ENCODE measurements at regions not wholly inside any gene's neighbourhood (a gene's known extent, or its start where the extent isn't known, plus 50 kb on each side); places are given as distances from the start of the nearest gene placed in this dataset.
"Not testable (repeated sequence)": the region's sequence is repeated elsewhere in the genome, so short reads cannot be mapped to it uniquely, and the experiment has no call there.

DNA sequence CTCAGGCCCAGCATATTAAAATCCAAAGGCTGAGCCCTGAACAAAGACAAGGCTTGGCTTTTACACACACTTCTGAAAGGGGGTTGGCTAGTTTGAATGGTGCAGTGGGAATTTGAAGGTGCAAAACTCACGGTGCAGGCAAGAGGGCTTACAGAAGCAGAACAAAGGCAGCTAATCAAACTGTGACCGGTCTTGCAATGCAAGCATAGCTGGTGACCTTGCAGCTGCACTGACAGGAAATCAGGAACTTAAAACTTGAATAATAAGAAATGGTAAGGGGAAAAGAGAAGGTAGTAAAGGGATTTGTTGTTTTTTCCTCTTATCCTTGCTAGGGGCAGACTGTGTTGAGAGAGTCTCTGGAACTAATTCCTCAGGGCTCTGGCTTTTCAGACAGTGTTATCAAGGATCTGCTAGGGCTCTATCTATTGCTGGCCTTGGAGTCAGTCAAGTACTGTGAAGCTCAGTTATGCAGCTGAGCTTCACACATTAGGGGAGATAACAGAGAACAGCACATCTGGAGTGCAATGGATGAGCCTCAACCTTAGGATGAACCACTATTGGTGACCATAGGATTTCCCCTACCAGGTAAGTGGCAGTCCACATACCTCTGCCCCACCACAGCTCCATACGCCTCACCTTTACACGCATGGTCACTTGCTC is 97.6 kb downstream of the PPIAL4G start:
- no peak for DNase-seq

DNA sequence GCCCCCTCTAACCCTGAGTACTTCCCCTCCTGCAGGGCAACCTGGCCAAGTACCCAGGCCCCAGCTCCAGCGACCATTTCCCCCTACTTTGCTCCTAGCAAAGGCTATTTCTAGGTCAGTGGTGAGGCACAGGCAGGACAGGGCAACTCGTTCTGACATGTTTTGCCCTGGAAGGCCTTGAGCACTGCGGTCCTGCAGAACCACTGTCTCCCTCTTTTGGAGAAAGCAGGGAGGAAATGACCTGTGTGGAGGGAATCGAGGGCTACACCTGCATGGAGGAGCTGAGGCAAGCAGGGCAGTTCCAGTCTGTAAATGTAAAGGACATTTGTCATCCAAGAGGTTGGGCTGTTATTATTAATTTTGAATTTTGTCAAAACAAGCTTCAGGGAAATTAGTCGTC is 99.1 kb downstream of the PPIAL4G start:
- no peak for DNase-seq

DNA sequence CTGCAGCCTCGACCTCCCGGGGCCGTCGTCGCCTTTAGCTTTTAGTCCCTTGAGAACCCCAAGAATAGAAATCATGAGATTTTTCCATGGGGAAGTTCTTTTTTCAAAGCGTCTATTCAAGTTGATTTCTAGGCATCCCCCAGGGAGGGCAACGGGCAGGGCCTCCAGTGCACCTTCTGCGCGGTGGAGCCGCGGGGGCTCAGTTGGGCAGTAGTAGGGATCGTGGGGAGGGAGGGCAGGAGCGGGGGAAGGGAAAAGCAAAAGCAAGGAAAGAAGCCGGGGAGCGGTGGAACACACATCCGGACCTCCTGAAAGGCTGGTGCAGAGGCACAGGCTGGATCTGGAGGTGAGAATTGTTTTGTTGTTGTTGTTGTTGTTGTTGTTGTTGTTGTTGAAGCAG is 103.4 kb downstream of the PPIAL4G start:
- DNase-seq = no peak

DNA sequence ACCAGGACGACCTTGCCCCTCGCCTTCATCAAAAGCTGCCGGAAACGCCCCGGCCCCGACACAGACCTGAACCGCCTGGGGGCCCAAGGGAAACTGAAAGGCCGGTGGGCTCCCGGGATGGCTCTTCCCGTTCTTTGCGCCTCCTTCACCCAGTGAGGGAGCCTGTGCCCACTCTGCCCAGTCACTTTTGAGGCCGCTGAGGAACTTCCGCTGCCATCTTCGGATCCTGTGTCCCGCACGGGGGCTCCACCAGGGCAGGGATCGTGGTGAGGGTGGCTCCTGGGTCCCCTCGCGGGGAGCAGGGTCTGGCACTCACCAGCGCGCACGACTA is 104.0 kb downstream of the PPIAL4G start:
- DNase-seq = no peak

DNA sequence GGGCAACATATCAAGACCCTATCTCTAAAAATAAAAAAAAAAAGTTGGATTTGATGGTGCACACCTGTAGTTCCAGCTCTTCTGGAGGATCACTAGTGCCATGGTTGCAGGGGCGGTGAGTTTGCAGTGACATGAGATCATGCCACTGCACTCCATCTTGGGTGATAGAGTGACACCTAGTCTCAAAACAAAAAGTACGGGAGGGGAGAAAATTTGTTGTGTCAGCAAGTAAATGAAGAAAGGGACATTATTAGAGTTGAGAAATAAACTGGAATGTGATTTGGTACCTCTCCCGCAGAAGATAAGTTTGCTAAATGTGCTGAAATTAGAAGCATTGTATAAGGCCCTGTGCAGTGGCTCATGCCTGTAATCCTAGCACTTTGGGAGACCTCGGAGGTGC is 105.1 kb downstream of the PPIAL4G start:
- not testable (repeated sequence) for DNase-seq

DNA sequence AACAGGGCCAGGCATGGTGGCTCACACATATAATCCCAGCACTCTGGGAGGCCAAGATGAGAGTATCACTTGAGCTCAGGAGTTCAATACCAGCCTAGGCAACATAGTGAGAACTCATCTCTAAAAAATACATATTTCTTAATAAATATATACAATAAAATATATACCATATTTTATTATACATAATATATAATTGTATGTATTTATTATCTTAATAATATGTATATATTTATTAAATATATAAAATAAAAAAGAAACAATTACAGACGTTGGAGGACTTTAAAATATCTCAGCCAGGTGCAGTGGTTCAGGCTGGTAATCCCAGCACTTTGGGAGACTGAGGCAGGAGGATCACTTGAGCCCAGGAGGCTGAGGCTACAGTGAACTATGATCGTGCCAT is 106.1 kb downstream of the PPIAL4G start:
- DNase-seq = not testable (repeated sequence)

DNA sequence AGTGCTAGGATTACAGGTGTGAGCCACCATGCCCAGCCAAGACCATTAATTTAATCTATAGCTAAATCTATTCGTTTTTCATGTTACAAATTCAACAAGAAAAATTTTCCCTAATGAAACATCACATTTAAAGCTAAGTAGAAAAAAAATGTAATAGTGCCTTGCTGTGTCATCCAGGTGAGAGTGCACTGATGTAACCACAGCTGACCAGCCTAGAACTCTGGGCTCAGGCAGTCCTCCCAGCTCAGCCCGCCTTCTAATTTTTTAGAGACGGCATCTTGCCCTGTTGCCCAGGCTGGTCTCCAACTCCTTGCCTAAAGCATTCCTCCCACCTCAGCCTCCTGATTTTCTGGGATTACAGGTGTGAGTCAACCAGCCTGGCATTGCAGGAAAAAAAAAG is 109.0 kb downstream of the PPIAL4G start:
- no peak for DNase-seq

DNA sequence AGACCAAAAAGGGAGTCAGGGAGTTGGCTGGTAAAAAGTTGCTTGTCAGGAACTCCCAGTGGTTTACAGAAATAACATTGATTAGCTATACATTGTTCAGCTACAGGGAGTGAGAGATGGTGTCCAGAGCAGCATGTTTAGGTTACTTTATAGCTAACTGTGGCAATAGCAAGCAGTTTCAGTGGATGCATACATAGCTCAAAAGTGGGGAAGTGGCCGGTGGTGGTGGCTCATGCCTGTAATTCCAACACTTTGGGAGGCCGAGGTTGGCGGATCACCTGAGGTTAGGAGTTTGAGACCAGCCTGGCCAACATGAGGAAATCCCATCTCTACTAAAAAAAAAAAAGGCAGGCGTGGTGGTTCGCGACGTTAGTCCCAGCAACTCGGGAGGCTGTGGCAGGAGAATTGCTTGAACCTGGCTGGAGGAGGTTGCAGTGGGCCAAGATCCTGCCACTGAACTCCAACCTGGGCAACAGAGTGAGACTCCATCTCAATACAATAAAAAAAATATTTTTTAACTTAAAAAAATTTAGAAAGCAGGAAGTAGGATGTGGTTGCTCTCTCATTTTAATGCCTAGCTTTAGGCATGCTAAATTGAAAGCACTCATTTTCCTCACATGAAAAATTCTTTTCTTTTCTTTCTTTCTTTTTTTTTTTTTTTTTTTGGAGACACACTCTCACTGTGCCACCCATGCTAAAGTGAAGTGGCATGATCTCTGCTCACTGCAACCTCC is 109.7 kb downstream of the PPIAL4G start:
- no peak for DNase-seq

DNA sequence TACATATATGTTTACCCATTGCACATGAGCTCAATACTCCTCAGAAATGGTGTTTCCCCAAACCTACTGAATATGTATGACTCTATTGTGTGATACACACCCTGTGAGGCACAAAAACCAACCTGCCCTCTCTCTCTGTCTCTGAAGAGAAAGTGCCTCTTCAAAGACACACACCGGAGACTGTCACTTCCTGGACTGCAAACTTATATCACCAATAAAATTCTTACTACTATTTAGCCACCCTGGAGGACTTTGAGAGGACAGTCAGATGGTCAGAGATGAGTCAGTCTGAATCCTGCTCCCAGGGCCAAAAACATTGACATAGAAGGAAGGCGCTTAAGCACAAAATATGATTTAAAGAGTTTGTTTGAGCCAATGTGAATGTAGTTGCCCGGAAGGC is 110.4 kb downstream of the PPIAL4G start:
- no peak for DNase-seq

DNA sequence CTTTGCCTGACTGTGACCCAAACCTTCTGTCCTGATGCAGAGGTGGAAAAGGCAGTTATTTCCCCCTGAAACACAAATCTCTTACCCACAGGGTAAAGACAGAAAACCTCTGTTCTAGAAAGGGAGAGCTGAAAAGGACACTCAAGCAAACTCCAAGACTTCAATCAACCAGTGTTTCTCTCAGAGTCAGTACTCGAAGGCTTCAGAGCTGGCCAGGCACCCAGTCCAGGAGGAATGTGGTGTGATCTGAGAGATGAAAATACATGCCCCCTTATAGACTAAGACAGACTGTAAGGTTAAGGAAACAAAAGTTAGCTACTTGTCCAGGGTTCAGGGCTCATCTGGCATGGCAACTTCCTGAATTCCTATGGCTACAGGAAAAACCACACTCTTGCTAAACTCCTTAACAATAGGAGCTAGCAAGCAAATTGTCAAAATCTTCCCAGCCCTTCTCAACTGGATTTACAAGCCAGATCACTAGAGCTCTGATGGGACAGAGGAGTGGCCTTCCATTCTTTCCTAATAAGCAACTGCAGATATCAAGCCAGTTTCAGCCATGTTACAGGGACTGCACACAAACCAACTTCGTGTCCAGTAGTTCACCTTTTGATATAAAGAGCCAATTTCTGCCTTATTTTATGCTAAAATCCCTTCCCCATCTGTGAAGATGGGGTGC is 110.9 kb downstream of the PPIAL4G start:
- DNase-seq = not testable (repeated sequence)

DNA sequence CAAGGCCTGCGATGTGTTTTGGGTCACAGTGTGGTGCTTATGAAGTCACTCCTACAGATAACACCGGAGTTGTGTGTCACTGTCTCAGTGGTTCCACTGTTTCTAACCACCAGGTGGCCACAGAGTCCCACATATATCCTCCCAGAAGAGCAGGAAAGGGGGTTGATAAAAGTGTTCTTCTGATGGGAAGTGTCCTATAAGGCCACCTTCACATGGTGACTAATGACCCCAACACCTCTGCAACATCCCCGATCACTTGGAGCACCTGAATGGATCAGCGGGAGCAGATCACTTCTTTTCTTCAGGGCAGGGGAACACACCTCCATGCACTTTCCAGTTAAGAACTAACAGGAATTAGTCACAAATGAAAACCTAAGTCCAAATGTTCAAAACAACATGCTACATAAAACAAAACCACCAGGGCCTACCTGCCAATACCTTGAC is 111.5 kb downstream of the PPIAL4G start:
- DNase-seq = peak; percentile 62

DNA sequence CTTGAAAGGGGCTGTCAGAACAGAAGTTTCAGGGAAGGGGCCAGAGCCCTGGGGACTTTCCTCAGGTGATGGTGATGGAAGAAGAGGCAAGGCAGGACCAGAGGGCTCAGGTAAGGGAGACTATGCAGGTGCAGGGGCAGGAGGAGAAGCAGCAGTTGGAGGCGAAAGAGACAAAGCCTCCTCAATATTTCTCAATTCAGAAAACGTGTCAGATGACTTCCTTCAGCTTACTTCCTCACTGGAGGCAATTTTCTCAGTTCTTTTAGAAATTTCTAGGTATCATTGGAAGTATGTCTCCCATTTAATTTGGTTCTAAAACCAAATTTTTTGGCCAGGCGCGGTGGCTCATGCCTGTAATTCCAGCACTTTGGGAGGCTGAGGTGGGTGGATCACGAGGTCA is 112.4 kb downstream of the PPIAL4G start:
- not testable (repeated sequence) for DNase-seq

DNA sequence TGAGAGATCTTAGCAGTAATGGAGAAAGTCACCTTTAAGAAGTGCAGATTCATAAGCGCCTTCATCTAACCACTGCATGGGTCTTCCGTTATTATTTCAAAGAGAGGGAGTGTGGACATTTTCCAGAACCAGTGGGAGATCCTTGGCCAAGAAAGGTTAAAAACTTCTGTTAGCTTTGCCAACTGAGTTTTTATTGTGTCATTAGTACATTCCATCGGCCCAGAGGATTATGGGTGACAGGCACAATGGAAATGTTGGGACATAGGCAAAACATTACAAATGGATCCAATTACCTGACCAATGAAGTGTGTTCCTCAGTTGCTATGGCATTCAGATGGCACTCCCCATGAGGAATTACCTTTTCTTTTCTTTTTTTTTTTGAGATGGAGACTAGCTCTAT is 115.5 kb downstream of the PPIAL4G start:
- DNase-seq = no peak

DNA sequence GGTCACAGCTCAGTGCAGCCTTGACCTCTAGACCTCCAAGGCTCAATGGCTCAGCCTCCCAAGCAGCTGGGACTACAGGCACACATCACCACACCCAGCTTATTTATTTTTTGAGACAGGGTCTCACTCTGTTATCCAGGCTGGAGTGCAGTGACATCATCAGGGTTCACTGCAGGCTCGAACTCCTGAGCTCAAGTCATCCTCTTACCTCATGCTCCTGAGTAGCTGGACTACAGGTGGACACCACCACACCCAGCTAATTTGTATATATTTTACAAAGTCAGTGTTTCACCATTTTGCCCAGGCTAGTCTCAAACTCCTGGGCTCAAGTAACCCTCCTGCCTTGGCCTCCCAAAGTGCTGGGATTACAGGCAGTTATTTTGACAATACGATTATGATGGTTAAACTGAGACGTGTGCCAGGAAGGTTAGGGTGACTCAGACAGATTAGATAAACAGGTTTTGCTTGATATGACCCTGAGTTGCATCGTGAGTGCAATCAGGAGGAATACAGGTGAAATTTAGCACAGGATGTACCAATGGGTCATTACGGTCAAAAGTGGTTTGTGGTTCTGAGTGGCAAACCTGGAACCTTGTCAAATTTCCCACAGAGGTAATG is 116.9 kb downstream of the PPIAL4G start:
- not testable (repeated sequence) for DNase-seq

DNA sequence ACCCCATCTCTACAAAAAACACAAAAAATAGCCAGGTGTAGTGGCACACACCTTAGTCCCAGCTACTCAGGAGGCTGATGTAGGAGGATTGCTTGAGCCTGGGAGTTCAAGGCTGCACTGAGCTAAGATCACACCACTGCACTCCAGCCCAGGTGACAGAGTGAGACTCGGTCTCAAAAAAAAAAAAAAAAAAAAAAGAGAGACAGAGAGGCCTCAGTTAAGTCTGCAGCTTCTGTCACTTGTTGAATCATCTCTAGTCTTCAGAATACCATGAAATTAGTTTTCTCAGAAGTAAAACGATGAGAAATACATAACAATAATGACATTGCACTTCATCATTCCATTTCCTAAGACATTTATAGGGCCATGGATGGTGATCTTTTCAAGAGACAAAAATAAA is 118.0 kb downstream of the PPIAL4G start:
- DNase-seq = not testable (repeated sequence)

DNA sequence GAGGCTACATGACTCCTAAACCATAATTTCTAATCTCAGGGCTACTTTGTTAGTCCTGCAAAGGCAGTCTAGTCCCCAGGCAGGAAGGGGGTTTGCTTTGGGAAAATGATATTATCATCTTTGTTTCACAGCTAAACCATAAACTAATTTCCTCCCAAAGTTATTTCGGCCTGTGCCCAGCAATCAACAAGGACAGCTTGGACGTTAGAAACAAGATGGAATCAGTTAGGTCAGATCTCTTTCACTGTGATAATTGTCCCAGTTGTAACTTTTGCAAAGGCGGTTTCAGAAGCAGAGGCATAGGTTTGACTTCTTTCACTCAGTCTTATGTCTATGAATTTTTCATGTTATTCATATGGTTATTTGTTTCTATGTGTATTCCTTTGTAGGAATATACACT is 119.1 kb downstream of the PPIAL4G start:
- DNase-seq = not testable (repeated sequence)

DNA sequence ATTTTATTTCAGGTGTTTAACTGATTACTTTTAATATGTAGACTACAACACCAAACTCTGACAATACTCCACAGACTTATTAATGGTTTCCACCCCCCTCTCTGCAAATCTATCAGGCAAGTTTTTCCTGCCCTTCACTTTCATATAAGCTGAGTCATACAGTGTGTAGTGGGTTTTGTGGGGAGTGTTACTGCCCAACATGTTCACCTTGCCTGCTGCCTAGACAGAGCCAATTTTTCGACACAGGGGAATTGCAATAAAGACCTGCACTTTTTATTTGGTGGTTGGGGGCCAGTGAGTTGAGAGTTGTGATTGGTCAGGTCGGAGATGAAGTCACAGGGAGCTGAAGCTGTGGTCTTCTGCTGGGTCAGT is 119.7 kb downstream of the PPIAL4G start:
- no peak for DNase-seq

DNA sequence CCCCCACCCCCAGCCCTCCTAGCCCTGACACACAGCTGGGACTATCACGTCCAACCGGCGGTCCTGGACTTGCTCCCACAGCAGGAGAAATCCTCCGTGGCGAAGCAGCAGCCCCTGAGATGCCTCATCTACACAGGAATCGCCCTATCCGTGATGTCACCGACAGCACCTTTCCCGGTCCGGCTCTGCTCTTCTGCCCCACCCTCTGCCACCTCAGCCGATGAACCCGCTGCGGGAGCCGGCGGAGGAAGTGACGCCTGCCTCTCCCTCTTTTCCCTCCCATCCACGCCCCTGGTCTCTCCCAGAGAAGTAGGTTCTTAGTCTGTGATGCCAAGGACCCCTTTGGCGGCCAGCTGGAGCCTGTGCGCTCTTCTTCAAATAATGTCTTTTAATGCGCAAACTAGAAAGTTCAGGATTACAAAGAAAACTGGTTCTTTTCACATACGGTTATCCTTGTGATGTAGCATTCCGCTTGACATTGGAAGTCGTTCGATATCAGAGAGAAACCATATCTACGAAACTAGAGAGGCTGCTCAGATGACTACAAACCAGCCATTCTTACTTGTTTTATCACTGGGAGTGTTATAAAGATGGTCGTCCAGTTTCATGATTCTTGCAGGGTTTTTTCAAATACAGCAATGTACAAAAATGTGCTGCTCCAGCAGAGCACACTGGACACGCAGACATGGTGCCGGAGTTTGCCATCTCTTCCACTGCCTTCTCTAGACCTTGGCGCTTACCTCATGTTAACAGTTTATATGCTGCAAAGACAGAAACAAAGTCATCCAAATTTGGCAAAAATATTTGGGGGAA is 120.3 kb downstream of the PPIAL4G start:
- peak; percentile 18 for DNase-seq

DNA sequence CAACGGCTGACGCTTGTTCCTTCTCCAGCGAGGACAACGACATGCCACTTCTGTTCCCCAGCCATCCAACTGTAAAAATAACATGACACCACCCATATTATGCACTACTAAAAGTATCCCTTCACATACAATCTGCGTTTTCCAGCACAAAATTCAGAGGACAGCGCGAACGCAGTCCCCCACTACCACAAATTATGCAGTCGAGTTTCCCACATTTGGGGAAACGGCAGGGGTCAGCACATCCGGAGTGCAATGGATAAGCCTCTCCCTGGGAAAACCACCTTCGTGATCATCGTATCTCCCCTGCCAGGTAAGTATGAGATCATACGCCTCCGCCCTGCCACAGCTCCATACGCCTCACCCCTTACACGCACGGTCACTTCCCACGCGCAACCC is 120.9 kb downstream of the PPIAL4G start:
- peak; percentile 15 for DNase-seq

DNA sequence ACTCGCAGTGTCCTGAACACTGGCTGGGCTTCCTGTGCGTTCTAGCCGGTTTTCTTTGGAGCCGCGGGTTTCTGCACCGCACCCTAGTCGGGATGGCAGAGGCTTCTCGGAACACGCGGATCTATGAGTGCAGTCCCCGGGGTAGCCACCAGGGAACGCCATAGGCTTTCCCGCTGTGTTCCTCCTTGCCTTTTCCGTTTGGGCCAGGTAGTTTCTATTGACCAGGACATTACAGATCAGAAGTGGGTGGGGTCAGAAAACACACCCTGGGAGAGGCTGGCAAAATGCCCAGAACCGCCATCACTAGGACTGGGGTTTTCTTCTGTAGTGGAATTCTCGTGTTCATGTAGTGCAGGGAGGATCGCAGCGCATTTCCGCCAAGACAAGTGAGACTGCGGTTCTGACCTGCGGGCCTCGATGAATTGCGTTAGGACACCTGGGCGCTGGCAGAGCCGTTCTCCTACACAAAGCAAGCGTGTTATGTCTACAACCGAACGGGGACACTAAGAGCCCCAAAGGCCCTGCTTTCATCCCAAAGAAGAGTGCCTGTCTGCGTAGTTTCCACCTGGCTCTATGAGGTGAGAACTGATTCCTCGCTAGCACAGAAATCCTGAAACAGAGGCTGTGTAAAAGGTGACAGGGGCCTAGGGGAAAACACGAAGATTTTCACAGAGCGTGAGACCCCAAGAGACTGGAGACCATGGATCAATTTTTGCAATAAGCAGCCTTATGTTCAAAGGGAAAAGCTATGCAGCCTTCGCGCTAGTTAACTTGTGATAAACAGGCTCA is 121.5 kb downstream of the PPIAL4G start:
- peak; percentile 32 for DNase-seq

DNA sequence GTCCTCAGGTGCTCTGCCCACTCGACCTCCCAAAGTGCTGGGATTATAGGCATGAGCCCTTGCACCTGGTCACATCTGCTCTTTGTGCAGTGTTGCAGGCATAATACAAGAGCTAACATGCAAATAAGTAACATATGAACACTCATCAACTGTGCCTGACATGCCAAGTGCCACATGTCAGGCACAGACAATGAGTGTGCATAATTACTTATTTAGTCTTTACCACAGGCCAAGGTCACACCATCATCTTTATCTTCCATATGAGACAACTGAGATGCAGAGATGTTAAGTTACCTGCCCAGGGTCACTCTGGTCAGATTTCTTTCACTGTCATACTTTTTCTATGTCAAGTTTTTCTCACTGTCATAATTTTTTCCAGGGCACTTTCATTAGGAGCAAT is 126.1 kb downstream of the PPIAL4G start:
- DNase-seq = no peak

DNA sequence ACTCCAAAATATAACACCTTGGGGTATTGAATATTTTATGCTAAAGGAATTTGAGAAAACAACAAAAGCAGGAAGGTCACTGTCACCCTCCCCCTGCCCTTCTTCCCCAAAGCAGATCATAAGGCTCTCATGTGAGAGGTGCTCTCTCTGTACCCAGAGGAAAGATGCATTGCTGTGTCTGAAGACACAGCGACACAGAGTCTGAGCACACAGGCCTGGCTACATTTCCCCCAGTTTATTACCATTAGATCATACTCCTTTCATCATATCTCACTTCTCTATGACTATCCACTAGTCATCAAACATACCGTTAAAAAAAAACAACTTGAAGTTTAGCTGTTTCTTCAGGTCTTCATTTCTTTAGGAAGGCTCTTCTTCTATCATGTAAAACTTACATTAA is 127.1 kb downstream of the PPIAL4G start:
- DNase-seq = no peak
